ENCODE measurements at regions not wholly inside any gene's neighbourhood (a gene's known extent, or its start where the extent isn't known, plus 50 kb on each side); places are given as distances from the start of the nearest gene placed in this dataset.
"Not testable (repeated sequence)": the region's sequence is repeated elsewhere in the genome, so short reads cannot be mapped to it uniquely, and the experiment has no call there.

DNA sequence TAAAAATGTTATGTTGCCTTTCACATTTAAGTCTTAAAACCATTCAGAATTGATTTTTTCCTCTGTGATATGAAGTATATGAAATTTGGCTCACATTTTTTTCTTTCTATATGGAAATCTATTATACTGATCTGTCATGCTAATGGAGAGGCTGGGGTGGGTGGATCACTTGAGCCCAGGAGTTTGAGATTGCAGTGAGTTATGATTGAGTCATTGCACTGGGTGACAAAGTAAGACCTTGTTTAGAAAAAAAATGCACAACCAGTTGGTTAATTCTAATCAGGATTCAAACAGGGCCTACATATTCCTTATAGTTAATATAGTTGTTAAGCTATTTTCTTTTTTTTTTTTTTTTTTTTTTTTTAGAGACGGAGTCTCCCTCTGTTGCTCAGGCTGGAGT is 230.5 kb downstream of the MFSD1 start:
- intact Hi-C loops (cut with DNase I; ENCODE audit: low total_unique reads) (no loop called here), in situ Hi-C loops (cut with MboI; ENCODE audit: low pct_ligation_motif_present in 1 of 4, low pct_unique_long_range_greater_than_20kb in 1 of 4, low sequenced_read_pairs in 3 of 4) (no loop called here)
- 100% methylated on average over 1 of the region's 1 CpG for WGBS, 2 donors (ENCODE audit: low coverage in 1 of 2)
- no peak for DNase-seq
- Histone ChIP-seq H3K36me3 (no peaks in the 10 kb centered on the region), H3K9me3 (no peaks in the 10 kb centered on the region), H3K27ac (no peak overlapping the region), H3K27me3 (no peaks in the 10 kb centered on the region), H3K4me3 (no peak overlapping the region), H3K4me1 (no peaks in the 10 kb centered on the region)
- TF ChIP-seq POLR2AphosphoS5 (IDR thresholded peaks at IDR 0.05) (no peak), POLR2A (IDR thresholded peaks at IDR 0.05) (no peak), EP300 (IDR thresholded peaks at IDR 0.05; ENCODE audit: low read depth) (no peak)
- TF ChIP-seq, protein P1, sequence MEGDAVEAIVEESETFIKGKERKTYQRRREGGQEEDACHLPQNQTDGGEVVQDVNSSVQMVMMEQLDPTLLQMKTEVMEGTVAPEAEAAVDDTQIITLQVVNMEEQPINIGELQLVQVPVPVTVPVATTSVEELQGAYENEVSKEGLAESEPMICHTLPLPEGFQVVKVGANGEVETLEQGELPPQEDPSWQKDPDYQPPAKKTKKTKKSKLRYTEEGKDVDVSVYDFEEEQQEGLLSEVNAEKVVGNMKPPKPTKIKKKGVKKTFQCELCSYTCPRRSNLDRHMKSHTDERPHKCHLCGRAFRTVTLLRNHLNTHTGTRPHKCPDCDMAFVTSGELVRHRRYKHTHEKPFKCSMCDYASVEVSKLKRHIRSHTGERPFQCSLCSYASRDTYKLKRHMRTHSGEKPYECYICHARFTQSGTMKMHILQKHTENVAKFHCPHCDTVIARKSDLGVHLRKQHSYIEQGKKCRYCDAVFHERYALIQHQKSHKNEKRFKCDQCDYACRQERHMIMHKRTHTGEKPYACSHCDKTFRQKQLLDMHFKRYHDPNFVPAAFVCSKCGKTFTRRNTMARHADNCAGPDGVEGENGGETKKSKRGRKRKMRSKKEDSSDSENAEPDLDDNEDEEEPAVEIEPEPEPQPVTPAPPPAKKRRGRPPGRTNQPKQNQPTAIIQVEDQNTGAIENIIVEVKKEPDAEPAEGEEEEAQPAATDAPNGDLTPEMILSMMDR (IDR thresholded peaks at IDR 0.05): no peak

DNA sequence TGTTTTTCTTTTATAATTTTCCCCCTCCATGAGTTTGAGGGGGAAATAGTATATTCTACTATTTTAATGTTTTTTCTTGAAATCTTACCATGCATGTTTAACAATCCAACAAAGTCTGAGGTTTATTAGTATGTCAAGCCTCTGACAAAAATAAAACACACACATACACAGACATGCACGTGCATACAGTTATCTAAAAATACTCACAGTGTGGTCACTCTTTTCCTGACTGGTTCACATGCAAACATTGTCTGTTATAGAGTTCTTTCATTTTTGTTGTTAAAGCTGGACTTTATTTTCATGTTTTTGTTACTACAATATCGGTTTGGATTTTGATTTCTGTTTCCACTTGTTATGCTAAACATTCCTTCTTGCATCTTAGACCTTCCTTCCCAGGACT is 236.6 kb downstream of the MFSD1 start:
- H3K27ac ChIP-seq: no peak overlapping the region
- TF ChIP-seq POLR2A (IDR thresholded peaks at IDR 0.05) (no peak), EP300 (IDR thresholded peaks at IDR 0.05; ENCODE audit: low read depth) (no peak), POLR2AphosphoS5 (IDR thresholded peaks at IDR 0.05) (no peak)
- TF ChIP-seq, protein P1 (IDR thresholded peaks at IDR 0.05): no peak
- H3K4me1 ChIP-seq: no peaks in the 10 kb centered on the region
- intact Hi-C loops (cut with DNase I; ENCODE audit: low total_unique reads): no loop called here
- H3K27me3 ChIP-seq: no peaks in the 10 kb centered on the region
- DNase-seq: no peak
- 40 to 45% methylated on average over 2 of the region's 2 CpGs for WGBS, 2 donors (ENCODE audit: low coverage in 1 of 2)
- H3K4me3 ChIP-seq: no peak overlapping the region
- H3K9me3 ChIP-seq: no peaks in the 10 kb centered on the region
- H3K36me3 ChIP-seq: no peaks in the 10 kb centered on the region
- in situ Hi-C loops (cut with MboI; ENCODE audit: low pct_ligation_motif_present in 1 of 4, low pct_unique_long_range_greater_than_20kb in 1 of 4, low sequenced_read_pairs in 3 of 4): no loop called here

DNA sequence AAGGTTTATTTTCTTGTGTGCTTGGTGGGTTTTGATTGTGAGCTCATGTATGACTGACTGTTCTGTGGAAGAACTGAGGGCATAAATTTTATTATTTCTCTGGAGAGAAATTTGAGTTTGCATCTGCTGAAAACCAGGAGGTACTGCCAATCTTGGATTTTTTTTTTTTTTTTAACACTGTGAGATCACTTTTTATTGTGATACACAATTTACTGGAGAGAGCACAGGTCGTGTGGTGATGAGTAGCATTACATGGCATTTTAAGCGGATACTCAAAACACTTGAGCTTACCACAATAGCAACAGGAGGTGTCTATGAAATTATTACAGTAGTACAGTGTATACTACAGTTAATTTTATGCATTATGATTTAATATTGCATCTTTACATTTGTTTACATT is 237.4 kb downstream of the MFSD1 start:
- WGBS, 2 donors (ENCODE audit: low coverage in 1 of 2): 47% methylated on average over 2 of the region's 2 CpGs; no CpG with 5 or more reads in 1 of the 2 donors
- H3K36me3 ChIP-seq: no peaks in the 10 kb centered on the region
- TF ChIP-seq, protein P1 (IDR thresholded peaks at IDR 0.05): no peak
- TF ChIP-seq EP300 (IDR thresholded peaks at IDR 0.05; ENCODE audit: low read depth) (no peak), POLR2AphosphoS5 (IDR thresholded peaks at IDR 0.05) (no peak), POLR2A (IDR thresholded peaks at IDR 0.05) (no peak)
- no peaks in the 10 kb centered on the region for H3K9me3 ChIP-seq
- no peak overlapping the region for H3K4me3 ChIP-seq
- no peaks in the 10 kb centered on the region for H3K27me3 ChIP-seq
- intact Hi-C loops (cut with DNase I; ENCODE audit: low total_unique reads): no loop called here
- in situ Hi-C loops (cut with MboI; ENCODE audit: low pct_ligation_motif_present in 1 of 4, low pct_unique_long_range_greater_than_20kb in 1 of 4, low sequenced_read_pairs in 3 of 4): no loop called here
- no peak overlapping the region for H3K27ac ChIP-seq
- no peaks in the 10 kb centered on the region for H3K4me1 ChIP-seq
- no peak for DNase-seq

DNA sequence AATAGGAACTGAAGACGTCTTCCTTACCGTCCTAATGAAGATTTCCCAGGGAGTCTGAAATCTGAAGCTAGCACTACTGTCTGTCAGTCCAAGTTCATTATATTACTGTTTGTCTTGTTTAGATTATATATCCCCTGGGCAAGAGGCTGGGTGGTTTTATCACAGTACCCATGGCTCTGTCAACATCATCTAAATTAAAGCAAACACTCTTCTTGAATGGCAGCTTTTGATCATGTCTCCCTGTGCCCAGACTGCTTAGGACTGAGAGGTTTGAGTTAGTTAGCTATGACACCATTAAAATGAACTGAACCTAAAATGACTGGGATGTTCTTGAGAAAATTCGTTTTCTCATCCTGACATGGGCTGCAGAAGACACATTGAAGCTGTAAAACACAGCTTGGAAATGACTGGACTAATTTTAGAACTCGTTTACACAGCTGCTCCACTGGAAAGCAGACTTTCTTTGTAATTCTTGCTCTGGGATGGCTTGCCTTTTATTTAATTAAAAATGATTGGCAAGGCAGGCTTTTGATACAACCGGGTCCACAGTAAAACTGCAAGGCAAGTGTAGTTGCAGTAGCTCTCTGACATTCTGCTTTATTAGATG is 243.5 kb downstream of the MFSD1 start:
- no peak for DNase-seq
- in situ Hi-C loops (cut with MboI; ENCODE audit: low pct_ligation_motif_present in 1 of 4, low pct_unique_long_range_greater_than_20kb in 1 of 4, low sequenced_read_pairs in 3 of 4) (no loop called here), intact Hi-C loops (cut with DNase I; ENCODE audit: low total_unique reads) (no loop called here)
- TF ChIP-seq EP300 (IDR thresholded peaks at IDR 0.05; ENCODE audit: low read depth) (no peak), POLR2AphosphoS5 (IDR thresholded peaks at IDR 0.05) (no peak)
- WGBS, 2 donors (ENCODE audit: low coverage in 1 of 2): 36 to 46% methylated on average over 3 to 5 of the region's 5 CpGs
- Histone ChIP-seq H3K4me3 (no peak overlapping the region), H3K9me3 (no peaks in the 10 kb centered on the region), H3K36me3 (no peaks in the 10 kb centered on the region), H3K27me3 (no peaks in the 10 kb centered on the region), H3K27ac (no peak overlapping the region), H3K4me1 (no peaks in the 10 kb centered on the region)

DNA sequence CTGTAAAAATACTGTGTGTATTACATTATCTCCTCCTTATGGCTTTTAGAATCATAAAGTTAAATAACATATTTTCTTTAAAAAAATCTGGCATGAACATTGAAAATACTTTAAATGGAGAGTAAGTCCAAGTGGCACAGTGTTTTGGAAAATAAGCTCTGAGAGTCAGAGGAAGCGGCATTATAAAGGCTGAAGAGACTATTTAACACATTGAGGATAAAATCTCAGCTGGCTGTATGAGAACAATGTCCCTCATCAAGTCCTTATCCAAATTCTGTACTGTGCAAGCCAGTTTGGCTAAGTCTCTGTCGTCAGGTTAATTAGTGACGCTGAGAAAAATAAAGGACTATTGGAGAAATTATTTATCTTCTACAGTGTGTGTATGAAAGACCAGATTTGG is 245.5 kb downstream of the MFSD1 start:
- intact Hi-C loops (cut with DNase I; ENCODE audit: low total_unique reads): no loop called here
- no peak overlapping the region for H3K27ac ChIP-seq
- H3K27me3 ChIP-seq: no peaks in the 10 kb centered on the region
- in situ Hi-C loops (cut with MboI; ENCODE audit: low pct_ligation_motif_present in 1 of 4, low pct_unique_long_range_greater_than_20kb in 1 of 4, low sequenced_read_pairs in 3 of 4): no loop called here
- no peaks in the 10 kb centered on the region for H3K4me1 ChIP-seq
- 84 to 87% methylated on average over 3 of the region's 3 CpGs for WGBS, 2 donors (ENCODE audit: low coverage in 1 of 2)
- H3K36me3 ChIP-seq: no peaks in the 10 kb centered on the region
- no peak overlapping the region for H3K4me3 ChIP-seq
- TF ChIP-seq, protein P1 (IDR thresholded peaks at IDR 0.05): no peak
- TF ChIP-seq POLR2AphosphoS5 (IDR thresholded peaks at IDR 0.05): no peak
- TF ChIP-seq EP300 (IDR thresholded peaks at IDR 0.05; ENCODE audit: low read depth): no peak
- no peak for TF ChIP-seq POLR2A (IDR thresholded peaks at IDR 0.05)
- DNase-seq: no peak
- H3K9me3 ChIP-seq: no peaks in the 10 kb centered on the region

DNA sequence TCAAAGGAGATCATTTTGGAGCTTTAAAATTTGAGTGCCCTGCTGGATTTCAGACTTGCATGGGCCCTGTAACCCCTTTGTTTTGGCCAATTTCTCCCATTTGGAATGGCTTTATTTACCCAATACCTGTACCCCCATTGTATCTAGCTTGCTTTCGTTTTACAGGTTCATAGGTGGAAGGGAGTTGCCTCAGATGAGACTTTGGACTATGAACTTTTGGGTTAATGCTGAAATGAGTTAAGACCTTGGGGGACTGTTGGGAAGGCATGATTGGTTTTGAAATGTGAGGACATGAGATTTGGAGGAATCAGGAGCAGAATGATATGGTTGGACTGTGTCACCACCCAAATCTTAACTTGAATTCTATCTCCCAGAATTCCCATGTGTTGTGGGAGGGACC is 250.6 kb downstream of the MFSD1 start:
- H3K4me3 ChIP-seq; H3K36me3 ChIP-seq; DNase-seq; in situ Hi-C loops (cut with MboI; ENCODE audit: low pct_ligation_motif_present in 1 of 4, low pct_unique_long_range_greater_than_20kb in 1 of 4, low sequenced_read_pairs in 3 of 4); H3K27me3 ChIP-seq; H3K9me3 ChIP-seq; intact Hi-C loops (cut with DNase I; ENCODE audit: low total_unique reads); H3K4me1 ChIP-seq; H3K27ac ChIP-seq: not testable (repeated sequence)
- 40 to 42% methylated on average over 1 of the region's 1 CpG for WGBS, 2 donors (ENCODE audit: low coverage in 1 of 2)
